IPS-NIHi7 (cell line): ENCODE measurements at regions not wholly inside any gene's neighbourhood (a gene's known extent, or its start where the extent isn't known, plus 50 kb on each side); places are given as distances from the start of the nearest gene placed in this dataset.
A peak's percentile ranks its signal among the peaks of the same experiment; 100 is the strongest.

Experiments
- DNase-seq: peaks from one replicate; pipeline ENCODE4 v3.0.0; 2012; ENCODE audit warnings: mixed read lengths; ENCODE audit errors: extremely low spot score

DNA sequence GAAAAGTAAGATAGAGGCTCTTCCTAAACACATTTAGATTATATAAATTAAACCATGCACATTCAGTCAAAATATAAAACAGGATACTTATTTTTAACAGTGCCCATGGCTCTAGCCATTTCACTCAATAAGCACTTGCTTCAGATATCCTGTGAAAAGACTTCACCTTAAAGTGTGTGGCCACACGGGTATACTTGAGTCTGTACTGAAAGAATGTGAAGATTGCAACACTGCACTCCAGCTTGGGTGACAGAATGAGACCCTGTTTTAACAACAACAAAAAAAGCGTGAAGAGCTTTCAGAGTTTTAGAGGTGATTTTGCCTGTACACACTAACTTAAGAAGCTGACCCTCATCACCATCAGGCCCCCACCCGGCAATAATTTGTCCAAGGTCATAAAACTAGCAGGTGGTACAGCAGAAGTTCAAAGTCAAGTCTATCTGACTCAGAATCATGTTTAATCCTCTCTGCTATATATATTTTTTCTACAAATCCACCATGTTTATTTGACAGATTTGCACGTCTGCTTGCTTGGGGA is 203.5 kb upstream of the GUCY1A2 start:
- DNase-seq: no peak

DNA sequence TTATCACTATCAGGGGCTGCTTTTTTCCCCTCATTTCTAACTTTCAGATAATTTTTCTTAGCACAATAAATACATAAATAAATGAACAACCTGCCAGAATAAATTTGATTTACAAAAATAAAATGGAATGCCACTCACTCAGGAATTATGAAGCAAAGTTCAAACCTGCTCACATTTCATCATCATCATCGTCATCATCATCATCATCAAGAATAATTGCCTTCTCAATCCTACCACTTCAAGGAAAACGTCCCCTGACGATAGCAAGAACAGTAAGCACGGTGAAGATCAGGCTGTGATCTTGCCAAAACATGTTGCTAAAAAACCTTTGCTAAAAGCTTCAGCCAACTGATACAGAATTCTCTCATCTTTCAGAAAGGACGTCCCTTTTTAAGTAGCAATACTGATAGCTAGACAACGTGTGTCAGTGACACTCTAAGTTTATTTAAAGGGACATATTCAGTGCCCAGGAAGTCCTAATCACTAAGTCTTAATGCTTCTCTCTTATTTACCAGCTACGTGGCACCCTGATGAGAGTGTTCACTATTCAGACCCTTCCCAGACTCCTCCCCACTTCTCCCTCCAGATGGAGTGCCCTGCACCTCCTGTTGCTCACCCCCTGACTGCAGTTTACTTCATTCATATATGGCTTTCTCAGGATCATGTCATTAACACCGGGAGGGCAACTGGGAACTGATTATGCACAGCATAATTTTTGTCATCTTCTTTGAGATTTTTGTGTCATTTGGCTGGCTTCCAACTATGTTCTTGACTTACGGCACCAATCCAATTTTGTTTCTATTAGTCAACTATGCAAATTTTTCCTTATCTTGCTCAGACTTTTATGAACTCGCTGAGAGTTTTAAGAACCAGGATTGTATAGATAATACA is 200.1 kb upstream of the GUCY1A2 start:
- DNase-seq: no peak

DNA sequence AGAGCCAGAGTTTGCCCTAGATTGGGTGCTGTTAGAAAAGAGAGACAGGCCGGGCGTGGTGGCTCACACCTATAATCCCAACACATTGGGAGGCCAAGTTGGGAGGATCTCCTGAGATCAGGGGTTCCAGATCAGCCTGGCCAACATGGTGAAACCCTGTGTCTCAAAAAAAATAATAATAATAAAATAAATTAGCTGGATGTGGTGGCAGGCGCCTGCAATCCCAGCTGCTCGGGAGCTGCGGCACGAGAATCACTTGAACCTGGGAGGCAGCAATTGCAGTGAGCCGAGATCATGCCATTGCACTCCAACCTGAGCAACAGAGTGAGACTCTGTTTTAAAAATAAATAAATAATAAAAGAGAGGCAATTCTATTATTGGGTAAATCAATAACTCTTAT is 199.2 kb upstream of the GUCY1A2 start:
- no peak for DNase-seq

DNA sequence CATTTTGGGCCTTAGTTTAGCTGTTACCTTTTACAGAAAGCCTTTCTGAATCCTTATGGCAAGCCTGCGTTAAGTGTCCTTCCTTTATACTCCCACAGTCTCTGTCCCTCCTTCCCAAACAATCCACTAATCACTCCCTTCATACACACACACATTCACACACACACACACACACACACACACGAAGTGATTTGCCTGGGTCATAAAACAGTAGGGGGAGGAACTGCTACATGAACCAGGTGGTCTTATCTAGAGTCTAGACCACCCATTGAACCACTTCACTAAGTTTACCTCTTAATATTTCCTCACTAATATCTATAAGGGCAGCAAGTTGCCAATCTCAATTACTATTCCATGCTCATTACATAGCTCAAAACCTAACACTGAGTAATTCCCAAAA is 196.7 kb upstream of the GUCY1A2 start:
- no peak for DNase-seq

DNA sequence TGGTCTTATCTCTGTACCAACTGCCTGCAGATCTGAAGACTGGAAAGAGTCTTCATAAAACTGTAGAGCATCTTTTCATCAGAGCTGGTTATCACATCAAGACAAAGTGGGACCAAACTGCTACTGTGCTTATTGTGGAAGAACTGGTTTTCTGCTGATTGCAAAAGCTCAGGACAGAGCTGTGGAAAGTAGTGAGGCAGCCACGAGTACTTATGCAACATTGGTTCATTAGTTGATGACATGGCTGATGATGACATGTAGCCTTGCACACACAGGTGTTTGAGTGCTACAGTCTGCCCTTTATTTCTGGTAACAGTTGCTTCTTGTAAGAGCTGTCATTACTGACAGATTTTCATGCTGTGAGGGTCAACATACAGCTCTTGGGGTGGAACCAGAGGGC is 185.4 kb upstream of the GUCY1A2 start:
- DNase-seq: no peak

DNA sequence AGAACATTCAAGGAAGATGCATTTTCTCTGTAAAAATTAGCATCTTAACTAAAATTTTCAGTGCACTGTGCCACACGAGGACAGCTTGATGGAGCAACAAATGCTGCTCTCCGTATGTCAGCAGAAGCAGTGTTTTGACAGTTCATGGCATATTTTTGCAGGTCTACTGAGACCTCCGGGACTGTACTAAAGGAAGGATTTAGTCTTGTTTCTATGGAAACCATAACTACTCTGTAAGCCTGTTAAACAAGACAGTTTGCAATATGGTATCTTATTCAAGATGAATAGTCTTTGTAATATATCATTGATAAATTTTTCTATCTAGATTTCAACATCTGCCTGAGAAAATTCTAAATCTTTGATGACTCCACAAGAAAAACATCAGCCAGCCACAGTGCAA is 184.0 kb upstream of the GUCY1A2 start:
- DNase-seq: no peak

DNA sequence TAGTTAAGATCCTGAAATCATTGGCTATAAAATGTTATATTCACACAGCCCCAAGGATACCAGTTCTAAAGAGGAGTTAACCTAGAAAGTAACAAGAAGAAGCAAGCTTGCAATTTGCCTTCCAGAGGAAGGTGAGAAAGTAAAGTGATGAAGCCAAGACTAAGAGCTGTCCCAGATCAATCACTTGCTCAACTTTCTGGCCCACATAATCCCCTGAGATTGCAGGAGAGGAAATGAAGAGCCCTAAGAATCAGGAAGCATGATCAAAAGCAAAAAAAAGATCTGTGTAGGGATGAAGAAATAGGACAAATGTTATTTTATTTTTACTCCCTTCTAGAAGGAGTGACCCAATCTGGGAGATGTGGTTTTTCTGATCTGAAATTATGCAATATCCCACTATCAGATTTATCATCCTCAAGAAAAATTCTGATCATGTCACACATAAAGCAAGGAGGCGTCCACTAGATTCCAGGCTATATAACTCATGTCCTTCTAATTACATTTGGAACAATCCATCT is 180.3 kb upstream of the GUCY1A2 start:
- no peak for DNase-seq

DNA sequence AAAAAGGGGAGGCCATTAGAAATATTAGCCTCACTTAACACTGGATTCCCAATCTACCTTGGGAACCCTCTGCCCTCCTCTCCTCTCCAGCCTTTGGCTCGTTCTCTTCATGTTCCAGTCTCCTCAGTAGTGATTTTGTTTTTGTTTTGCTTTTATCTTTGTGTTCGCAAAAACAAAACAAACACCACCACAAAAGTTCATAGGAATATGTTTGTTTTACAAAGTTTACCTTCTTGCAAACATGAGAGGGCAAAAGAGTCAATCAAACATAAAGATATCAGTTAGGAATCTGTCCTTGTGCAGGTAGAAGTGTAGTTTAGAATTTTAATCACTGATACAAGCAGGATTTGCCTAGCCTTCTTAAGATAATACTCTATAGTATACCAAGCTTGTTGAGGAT is 179.7 kb upstream of the GUCY1A2 start:
- DNase-seq: no peak

DNA sequence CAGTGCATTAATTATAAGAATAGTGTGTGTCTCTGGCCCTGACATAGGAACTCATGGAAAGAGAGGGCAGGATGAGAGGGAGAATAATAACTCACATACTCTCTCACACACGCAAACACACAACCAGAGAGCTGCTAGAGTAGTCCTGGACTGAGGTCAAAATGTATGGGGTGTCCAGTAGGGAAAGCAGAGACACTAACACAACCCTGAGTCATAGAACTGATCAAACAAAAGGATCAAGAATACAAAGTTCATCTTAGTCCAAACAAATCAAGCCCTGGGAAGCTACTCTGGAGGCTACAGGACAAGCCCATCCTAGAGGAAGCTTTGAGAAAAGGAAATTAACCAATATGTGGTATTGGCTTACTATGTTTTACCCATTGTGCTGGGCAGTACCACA is 178.5 kb upstream of the GUCY1A2 start:
- no peak for DNase-seq

DNA sequence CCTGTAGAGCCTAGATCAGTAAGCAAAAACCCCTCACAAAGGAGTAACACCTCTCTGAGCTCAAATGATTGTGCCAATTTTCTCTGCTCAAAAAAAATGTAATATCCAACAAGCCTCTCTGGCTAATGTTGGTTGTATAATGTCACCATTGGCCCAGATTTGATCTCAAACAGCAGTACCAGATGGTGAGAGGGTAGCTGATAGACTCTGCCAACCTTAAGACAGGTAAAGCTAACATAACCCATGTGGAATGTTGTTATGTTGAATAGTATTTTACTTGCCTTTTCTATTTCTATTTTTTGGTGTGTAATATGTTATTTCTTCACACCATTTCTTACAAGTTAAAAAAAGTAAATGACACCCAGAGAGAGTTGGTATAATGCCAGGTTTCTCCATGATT is 166.7 kb upstream of the GUCY1A2 start:
- no peak for DNase-seq

DNA sequence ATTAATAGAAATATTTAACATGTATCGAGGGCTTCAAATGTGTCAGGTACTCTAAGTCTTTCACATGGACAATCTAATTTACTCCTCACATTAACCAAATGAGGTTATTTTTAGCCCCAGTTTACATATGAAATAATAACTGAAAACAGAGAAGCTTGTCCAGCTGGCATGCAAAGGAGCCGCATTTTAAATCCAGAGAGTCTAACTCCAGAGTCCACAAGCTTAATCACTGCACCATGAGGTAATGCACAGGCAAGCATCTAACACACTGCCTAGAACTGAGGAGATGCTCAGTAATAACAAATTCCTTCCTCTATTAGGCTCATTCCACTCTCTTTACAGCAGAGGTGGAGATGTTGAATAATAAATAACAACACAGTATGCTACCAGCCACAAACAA is 165.7 kb upstream of the GUCY1A2 start:
- DNase-seq: no peak

DNA sequence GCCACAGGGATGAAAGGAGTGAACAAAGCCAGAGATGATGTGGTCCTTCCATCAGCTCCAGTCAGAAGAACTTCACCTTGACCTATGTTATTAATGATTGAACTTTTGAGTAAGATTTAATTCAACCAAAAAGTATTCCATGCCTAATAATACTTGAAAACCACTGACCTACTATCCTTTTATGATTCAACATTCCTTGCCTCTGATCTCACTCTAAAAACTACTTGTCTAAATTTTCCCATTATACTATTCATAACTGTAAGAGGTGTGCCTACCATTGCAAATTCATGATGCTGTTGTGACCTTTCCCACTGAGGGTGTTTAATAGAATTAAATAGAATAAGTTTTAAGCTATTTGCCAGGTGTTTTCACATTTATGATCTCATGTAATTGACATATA is 164.7 kb upstream of the GUCY1A2 start:
- no peak for DNase-seq

DNA sequence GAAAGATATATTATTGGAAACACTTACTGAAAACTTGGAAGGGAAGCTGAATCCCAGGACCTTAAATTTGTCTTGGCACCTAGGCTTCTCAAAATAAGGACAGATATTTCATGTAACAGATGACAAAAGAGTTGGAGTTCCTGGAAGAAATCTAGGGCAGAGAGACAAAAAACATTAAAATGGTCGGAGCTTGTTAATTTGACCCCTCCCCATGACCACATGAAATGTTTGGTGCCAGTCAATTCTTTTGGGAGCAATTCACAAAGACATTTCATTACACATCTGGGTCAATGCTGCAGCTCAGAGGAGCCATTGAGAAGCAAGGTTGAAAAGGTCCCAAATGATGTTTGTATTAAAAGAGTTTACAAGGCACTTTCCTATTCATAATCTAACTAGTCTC is 162.0 kb upstream of the GUCY1A2 start:
- DNase-seq: no peak

DNA sequence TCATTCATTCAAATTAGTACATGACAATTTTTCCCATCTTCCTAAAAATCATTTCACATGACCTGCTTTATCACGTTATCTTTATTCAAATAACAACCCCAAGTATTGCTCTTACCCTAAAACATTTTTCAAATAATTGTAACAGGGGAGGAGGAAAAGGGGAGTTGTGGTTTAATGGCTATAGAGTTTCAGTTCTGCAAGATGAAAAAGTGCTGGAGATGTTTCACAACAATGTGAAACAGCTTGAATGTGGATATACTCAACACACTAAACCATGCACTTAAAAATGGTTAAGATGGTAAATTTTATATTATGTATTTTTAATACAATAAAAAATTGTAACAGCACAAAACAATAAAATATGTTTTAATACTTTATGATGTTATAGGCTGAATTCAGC is 161.6 kb upstream of the GUCY1A2 start:
- no peak for DNase-seq

DNA sequence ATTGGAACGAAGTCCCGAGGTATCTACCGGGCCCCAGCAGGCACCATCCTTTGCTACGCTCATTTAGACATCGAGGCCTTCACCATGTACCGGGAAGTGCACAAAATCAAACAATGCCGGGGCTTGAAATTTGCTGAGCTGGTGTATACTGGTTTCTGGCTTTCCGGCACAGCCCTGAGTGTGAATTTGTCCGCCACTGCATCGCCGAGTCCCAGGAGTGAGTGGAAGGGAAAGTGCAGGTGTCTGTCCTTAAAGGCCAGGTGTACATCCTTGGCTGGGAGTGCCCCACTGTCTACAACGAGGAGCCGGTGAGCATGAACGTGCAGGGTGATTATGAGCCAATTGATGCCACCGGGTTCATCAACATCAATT is 158.8 kb upstream of the GUCY1A2 start:
- no peak for DNase-seq

DNA sequence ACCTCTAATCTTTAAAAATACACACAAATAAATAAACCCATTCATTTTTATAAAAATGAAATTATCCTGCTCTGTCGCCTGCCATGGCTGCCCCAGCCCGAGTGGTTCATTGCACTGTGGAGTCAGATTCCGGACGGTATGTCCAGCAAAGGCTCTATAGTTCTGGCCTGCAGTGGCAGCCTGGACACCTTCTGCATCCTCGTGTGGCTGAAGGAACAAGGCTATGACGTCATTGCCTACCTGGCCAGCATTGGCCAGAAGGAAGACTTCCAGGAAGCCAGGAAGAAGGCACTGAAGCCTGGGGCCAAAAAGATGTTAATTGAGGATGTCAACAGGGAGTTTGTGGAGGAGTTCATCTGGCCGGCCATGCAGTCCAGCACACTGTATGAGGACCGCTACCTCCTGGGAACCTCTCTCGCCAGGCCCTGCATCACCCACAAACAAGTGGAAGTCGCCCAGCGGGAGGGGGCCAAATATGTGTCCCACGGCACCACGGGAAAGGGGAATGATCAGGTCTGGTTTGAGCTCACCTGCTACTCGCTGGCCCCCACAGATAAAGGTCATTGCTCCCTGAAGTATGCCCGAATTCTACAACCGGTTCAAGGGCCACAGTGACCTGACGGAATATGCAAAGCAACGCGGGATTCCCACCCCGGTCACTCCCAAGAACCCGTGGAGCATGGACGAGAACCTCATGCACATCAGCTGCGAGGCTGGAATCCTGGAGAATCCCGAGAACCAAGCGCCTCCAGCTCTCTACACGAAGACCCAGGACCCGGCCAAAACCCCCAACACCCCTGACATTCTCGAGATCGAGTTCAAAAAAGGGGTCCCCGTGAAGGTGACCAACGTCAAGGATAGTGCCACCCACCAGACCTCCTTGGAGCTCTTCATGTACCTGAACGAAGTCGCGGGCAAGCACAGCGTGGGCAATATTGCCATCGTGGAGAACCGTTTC is 158.2 kb upstream of the GUCY1A2 start:
- DNase-seq: no peak

DNA sequence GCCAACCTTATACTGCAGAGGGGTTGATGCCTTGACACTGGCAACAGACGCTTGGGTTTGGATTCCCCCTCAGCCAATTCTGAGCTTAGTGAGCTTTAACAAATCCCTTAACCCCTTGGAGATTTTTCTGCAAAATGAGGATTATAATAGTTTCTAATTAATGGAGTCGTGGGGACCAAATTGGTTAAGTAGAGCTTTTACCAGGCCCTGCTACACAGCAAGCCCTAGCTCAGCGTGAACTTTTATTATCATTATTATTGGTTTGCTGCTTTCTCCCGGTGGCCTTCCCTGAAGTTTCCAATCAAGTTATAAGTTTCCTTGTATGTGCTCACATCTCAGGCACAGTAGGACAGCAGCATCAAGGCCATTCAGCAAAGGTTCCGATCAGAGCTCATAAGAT is 156.6 kb upstream of the GUCY1A2 start:
- DNase-seq: no peak

DNA sequence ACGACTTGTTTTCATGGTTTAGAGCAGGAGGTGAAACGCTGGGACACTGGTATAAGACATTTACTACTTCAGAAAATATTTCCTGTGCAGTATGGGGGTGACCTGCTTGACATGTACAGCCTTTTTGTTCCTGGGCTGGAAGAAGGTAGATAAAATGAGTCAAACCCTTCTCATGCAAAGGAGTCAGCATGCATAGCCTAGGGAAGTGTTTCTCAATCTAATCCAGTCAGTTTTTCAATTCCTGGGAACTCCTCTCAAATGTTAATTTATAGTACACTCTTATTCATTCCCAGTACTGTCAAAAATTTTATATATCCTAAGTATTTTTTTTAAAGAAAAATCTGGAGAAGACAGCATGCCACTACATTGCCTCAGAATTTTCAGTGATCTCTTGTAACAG is 154.7 kb upstream of the GUCY1A2 start:
- DNase-seq: no peak

DNA sequence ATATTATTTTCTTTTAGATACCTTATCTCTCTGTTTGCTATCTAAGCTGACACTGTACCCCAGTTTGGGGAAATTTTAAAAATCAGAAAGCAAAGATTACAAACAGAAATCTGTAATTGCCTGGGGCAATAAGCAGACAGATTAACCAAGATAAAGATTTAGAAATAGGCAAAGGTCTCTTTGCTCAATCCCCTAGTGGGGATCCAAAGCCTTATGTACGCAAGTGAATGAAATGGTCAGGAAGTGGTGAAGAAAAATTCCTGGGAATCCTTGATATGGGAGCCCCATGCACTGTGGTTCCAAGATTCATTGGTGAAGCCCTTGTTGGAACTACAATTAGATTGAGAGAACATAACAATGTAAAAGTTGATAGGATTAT is 139.5 kb upstream of the GUCY1A2 start:
- no peak for DNase-seq

DNA sequence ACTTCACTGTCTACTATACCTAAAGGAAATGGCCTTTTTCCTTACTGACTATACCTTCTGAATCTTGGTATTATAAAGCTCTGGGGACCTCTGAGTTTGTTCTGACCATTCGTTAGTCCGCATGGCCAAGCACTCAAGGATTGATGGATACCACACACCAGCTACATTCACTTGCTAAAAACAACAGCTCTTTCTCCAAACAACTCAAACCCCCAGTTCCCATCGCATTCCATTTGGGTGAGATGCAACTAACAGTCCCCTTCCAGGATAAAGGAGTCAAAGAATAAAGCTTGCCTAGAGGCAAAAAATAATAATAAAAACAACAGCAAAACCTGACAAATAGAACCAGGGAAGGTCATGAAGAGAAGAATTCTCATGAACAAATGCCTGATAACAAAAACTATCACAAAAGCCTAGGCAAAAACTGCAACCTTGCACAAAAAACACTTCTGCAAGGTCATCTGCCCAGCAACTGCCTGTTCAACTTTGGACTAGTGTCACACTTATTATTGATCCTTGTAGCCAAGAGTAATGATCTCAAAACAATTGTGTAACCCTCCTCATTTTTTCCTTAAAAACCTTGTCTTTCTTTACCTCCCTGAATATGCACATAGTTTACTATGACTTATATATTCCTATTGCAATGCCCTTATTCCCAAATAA is 139.0 kb upstream of the GUCY1A2 start:
- DNase-seq: peak; percentile 15

DNA sequence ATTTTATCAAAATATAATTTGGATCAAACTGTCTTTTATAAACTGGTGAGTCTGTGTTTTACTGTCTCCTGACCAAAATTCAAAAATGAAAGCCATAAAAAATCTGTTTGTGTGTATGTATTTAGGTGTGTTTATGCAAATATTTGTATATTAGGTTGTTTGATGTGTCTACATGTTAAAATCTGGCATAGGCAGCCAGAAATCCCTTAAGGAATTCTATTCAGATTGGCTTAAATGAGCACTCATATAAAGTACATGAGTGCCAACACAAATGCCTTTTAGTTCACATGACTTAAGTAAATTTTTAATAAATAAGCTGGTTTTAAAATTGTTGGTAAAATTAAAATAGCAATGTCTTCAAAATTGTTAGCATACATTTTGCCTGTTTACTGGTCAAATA is 133.3 kb upstream of the GUCY1A2 start:
- DNase-seq: no peak

DNA sequence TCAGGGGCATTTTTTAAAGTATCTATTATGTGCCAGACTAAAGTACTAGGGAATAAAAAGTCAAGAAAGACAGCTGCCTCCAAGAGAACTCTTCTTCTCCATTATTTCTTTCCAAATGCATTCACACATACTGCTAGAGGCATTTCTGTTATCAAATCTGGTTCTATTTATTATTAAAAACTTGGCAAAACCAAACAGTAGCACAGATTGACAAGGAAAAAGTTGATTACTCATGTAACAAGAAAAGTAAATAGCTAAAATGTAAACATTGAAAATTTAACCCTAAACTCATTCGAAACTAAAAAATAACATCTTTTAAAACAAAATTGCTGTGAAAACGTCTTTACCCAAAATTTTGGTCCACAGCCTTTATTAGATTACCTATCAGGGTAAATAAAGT is 132.9 kb upstream of the GUCY1A2 start:
- DNase-seq: no peak
